ENCODE measurements at regions not wholly inside any gene's neighbourhood (a gene's known extent, or its start where the extent isn't known, plus 50 kb on each side); places are given as distances from the start of the nearest gene placed in this dataset.

DNA sequence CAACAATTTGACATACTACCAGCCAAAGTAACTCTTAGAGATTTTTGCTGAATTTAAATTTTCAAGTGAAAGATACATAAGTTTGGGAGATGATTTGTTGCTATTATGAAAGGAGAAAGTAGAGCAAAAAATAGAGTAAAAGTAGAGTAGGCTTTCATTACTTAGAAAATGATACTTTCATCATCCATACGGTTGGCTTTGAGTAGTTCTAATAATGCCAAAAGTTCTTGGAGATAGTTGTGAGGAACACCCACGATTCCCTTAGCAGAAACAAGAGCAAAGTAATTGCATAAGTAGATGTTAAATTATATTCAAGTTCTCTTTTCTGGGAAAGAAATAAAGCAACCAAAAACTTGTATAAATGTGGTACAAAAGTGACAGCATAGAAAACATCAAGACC lies 95.0 kb upstream of the VAV3 start:
- H3K9ac ChIP-seq (ENCODE audit: insufficient read depth, low read depth, low read length): no peak overlapping the region
- no peaks in the 10 kb centered on the region for H3K79me2 ChIP-seq (ENCODE audit: insufficient read depth, low read length)
- no peak overlapping the region for H3K4me3 ChIP-seq (replicated peaks in 1 of 3; ENCODE audit: insufficient read depth in 1 of 3, low read depth in 2 of 3, low read length in 3 of 3)
- in situ Hi-C loops (cut with HindIII; ENCODE audit: extremely low pct_ligation_motif_present, low pct_unique_long_range_greater_than_20kb) (no loop called here), intact Hi-C loops (cut with micrococcal nuclease; ENCODE audit: unreplicated experiment) (no loop called here)
- no TSS peak for BruUV-seq (replicated peaks)
- ATAC-seq: no peak
- no peaks in the 10 kb centered on the region for H3K36me3 ChIP-seq (replicated peaks in 1 of 2; ENCODE audit: control insufficient read depth in 1 of 2, insufficient read depth in 2 of 2, low read length in 2 of 2)
- peaks cover 8% of the 10 kb centered on the region for H3K4me1 ChIP-seq (ENCODE audit: insufficient read depth, low read length)
- no peak overlapping the region for H3K27ac ChIP-seq (ENCODE audit: extremely low read length, insufficient read depth, low read length)
- ChIA-PET CTCF (ENCODE audit: low intra/inter-chr PET ratio, low total read pairs) (no interaction called here), POLR2A (no interaction called here)
- no peak overlapping the region for H2AFZ ChIP-seq (ENCODE audit: low read length)
- H3K27me3 ChIP-seq (ENCODE audit: control insufficient read depth in 1 of 2, insufficient read depth in 2 of 2, low read length in 2 of 2): no peaks in the 10 kb centered on the region
- no peak for FAIRE-seq
- H4K20me1 ChIP-seq (ENCODE audit: insufficient read depth, low read length): no peaks in the 10 kb centered on the region
- WGBS (ENCODE audit: low lambda C conversion rate): 29% methylated on average over 2 of the region's 2 CpGs
- TF ChIP-seq FIP1L1 (IDR thresholded peaks at IDR 0.05; ENCODE audit: borderline replicate concordance, insufficient read depth, low read depth, low read length): no peak
- TF ChIP-seq SPEN (CRISPR knock-in tag; IDR thresholded peaks at IDR 0.05; ENCODE audit: low read depth): no peak
- no peak for TF ChIP-seq ZNF232 (CRISPR knock-in tag; IDR thresholded peaks at IDR 0.05; ENCODE audit: borderline replicate concordance)
- no peak for TF ChIP-seq SSRP1 (CRISPR knock-in tag; IDR thresholded peaks at IDR 0.05)
- TF ChIP-seq SMAD1 (CRISPR knock-in tag; IDR thresholded peaks at IDR 0.05; ENCODE audit: borderline replicate concordance, low read depth): no peak
- TF ChIP-seq, protein P1, sequence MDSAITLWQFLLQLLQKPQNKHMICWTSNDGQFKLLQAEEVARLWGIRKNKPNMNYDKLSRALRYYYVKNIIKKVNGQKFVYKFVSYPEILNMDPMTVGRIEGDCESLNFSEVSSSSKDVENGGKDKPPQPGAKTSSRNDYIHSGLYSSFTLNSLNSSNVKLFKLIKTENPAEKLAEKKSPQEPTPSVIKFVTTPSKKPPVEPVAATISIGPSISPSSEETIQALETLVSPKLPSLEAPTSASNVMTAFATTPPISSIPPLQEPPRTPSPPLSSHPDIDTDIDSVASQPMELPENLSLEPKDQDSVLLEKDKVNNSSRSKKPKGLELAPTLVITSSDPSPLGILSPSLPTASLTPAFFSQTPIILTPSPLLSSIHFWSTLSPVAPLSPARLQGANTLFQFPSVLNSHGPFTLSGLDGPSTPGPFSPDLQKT (CRISPR knock-in tag; IDR thresholded peaks at IDR 0.05; ENCODE audit: borderline replicate concordance): no peak
- TF ChIP-seq ZFP37 (CRISPR knock-in tag; IDR thresholded peaks at IDR 0.05; ENCODE audit: borderline replicate concordance): no peak
- TF ChIP-seq RBFOX2 (IDR thresholded peaks at IDR 0.05; ENCODE audit: low read depth, low read length): no peak
- TF ChIP-seq STAG1 (CRISPR knock-in tag; IDR thresholded peaks at IDR 0.05): no peak
- no peak for TF ChIP-seq ZNF788 (CRISPR knock-in tag; IDR thresholded peaks at IDR 0.05; ENCODE audit: borderline replicate concordance)
- TF ChIP-seq, protein P2, sequence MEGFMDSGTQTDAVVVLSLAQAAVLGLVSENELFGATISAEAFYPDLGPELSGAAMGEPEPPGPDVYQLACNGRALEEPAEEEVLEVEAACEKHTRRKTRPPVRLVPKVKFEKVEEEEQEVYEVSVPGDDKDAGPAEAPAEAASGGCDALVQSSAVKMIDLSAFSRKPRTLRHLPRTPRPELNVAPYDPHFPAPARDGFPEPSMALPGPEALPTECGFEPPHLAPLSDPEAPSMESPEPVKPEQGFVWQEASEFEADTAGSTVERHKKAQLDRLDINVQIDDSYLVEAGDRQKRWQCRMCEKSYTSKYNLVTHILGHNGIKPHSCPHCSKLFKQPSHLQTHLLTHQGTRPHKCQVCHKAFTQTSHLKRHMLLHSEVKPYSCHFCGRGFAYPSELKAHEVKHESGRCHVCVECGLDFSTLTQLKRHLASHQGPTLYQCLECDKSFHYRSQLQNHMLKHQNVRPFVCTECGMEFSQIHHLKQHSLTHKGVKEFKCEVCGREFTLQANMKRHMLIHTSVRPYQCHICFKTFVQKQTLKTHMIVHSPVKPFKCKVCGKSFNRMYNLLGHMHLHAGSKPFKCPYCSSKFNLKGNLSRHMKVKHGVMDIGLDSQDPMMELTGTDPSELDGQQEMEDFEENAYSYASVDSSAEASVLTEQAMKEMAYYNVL (CRISPR knock-in tag; IDR thresholded peaks at IDR 0.05; ENCODE audit: borderline replicate concordance): no peak
- TF ChIP-seq, protein P3, sequence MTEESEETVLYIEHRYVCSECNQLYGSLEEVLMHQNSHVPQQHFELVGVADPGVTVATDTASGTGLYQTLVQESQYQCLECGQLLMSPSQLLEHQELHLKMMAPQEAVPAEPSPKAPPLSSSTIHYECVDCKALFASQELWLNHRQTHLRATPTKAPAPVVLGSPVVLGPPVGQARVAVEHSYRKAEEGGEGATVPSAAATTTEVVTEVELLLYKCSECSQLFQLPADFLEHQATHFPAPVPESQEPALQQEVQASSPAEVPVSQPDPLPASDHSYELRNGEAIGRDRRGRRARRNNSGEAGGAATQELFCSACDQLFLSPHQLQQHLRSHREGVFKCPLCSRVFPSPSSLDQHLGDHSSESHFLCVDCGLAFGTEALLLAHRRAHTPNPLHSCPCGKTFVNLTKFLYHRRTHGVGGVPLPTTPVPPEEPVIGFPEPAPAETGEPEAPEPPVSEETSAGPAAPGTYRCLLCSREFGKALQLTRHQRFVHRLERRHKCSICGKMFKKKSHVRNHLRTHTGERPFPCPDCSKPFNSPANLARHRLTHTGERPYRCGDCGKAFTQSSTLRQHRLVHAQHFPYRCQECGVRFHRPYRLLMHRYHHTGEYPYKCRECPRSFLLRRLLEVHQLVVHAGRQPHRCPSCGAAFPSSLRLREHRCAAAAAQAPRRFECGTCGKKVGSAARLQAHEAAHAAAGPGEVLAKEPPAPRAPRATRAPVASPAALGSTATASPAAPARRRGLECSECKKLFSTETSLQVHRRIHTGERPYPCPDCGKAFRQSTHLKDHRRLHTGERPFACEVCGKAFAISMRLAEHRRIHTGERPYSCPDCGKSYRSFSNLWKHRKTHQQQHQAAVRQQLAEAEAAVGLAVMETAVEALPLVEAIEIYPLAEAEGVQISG (CRISPR knock-in tag; IDR thresholded peaks at IDR 0.05): no peak
- TF ChIP-seq TP53 (CRISPR knock-in tag; conservative IDR thresholded peaks at IDR 0.05): no peak
- TF ChIP-seq ZNF510 (CRISPR knock-in tag; IDR thresholded peaks at IDR 0.05; ENCODE audit: low read depth): no peak
- no peak for TF ChIP-seq PHF21A (CRISPR knock-in tag; IDR thresholded peaks at IDR 0.05)
- H3K4me2 ChIP-seq (ENCODE audit: low read depth, low read length): no peak overlapping the region
- no peaks in the 10 kb centered on the region for H3K9me3 ChIP-seq (ENCODE audit: low read length)
- no peak for DNase-seq (ENCODE audit: low spot score)

Measured in HepG2 (cell line).